ENCODE measurements at regions not wholly inside any gene's neighbourhood (a gene's known extent, or its start where the extent isn't known, plus 50 kb on each side); places are given as distances from the start of the nearest gene placed in this dataset.

- TF ChIP-seq CTCF (IDR thresholded peaks at IDR 0.05; ENCODE audit: unreplicated experiment): no peak
- no TSS peak for BruUV-seq (replicated peaks)
- H3K36me3 Mint-ChIP-seq (ENCODE audit: insufficient read depth, unreplicated experiment): no peaks in the 10 kb centered on the region
- ChIA-PET CTCF (interaction anchor here (0.7 to 1.0 kb wide), 5 partner anchors 50 to 653 kb away, joined by 3 to 4 read pairs (median 3); no protein-coding TSS in a partner anchor), POLR2A (no interaction called here)
- H3K4me3 Mint-ChIP-seq (ENCODE audit: unreplicated experiment): no peak overlapping the region
- H3K27me3 Mint-ChIP-seq (ENCODE audit: insufficient read depth, unreplicated experiment): no peaks in the 10 kb centered on the region
- H3K27ac Mint-ChIP-seq (ENCODE audit: low read depth, unreplicated experiment): no peak overlapping the region
- DNase-seq (ENCODE audit: unreplicated experiment): no peak
- H3K4me1 Mint-ChIP-seq (ENCODE audit: insufficient read depth, unreplicated experiment): peaks cover 11% of the 10 kb centered on the region
- no peaks in the 10 kb centered on the region for H3K9me3 Mint-ChIP-seq (ENCODE audit: unreplicated experiment)
- intact Hi-C loops (cut with micrococcal nuclease): no loop called here
These were observed 119.2 kb downstream of the MSX2 start for GRCh38 chr5:174843263-174844250.

GRCh38 chr5:174840435-174840834 is 116.1 kb downstream of the MSX2 start:
- H3K27me3 Mint-ChIP-seq (ENCODE audit: insufficient read depth, unreplicated experiment): no peaks in the 10 kb centered on the region
- peaks cover 28% of the 10 kb centered on the region for H3K4me1 Mint-ChIP-seq (ENCODE audit: insufficient read depth, unreplicated experiment)
- intact Hi-C loops (cut with micrococcal nuclease): no loop called here
- BruUV-seq (replicated peaks): no TSS peak
- no peaks in the 10 kb centered on the region for H3K9me3 Mint-ChIP-seq (ENCODE audit: unreplicated experiment)
- H3K36me3 Mint-ChIP-seq (ENCODE audit: insufficient read depth, unreplicated experiment): no peaks in the 10 kb centered on the region
- no peak overlapping the region for H3K4me3 Mint-ChIP-seq (ENCODE audit: unreplicated experiment)
- TF ChIP-seq CTCF (IDR thresholded peaks at IDR 0.05; ENCODE audit: unreplicated experiment): no peak
- CTCF ChIA-PET: interaction anchor here (0.6 to 1.5 kb wide), 6 partner anchors 13 to 957 kb away, joined by 3 to 6 read pairs (median 3); no protein-coding TSS in a partner anchor
- POLR2A ChIA-PET: interaction anchor here (0.6 kb wide), 1 partner anchor 423 kb away, joined by 3 read pairs; no protein-coding TSS in a partner anchor
- H3K27ac Mint-ChIP-seq (ENCODE audit: low read depth, unreplicated experiment): no peak overlapping the region
- no peak for DNase-seq (ENCODE audit: unreplicated experiment)

GRCh38 chr5:174839196-174839595 is 114.8 kb downstream of the MSX2 start:
- ChIA-PET CTCF (interaction anchor here (0.6 to 2.1 kb wide), 19 partner anchors 9 to 1289 kb away, joined by 3 to 11 read pairs (median 4); no protein-coding TSS in a partner anchor), POLR2A (interaction anchor here (1.4 to 2.5 kb wide), 2 partner anchors 12 to 61 kb away, joined by 3 to 8 read pairs; no protein-coding TSS in a partner anchor)
- no peak for TF ChIP-seq CTCF (IDR thresholded peaks at IDR 0.05; ENCODE audit: unreplicated experiment)
- no peak overlapping the region for H3K4me3 Mint-ChIP-seq (ENCODE audit: unreplicated experiment)
- H3K27me3 Mint-ChIP-seq (ENCODE audit: insufficient read depth, unreplicated experiment): no peaks in the 10 kb centered on the region
- no peak for DNase-seq (ENCODE audit: unreplicated experiment)
- intact Hi-C loops (cut with micrococcal nuclease): loop anchor here (10.0 kb wide), 1 partner anchor 304 kb away; no protein-coding TSS in a partner anchor
- peaks cover 20% of the 10 kb centered on the region for H3K4me1 Mint-ChIP-seq (ENCODE audit: insufficient read depth, unreplicated experiment)
- no peaks in the 10 kb centered on the region for H3K36me3 Mint-ChIP-seq (ENCODE audit: insufficient read depth, unreplicated experiment)
- no TSS peak for BruUV-seq (replicated peaks)
- H3K9me3 Mint-ChIP-seq (ENCODE audit: unreplicated experiment): no peaks in the 10 kb centered on the region
- no peak overlapping the region for H3K27ac Mint-ChIP-seq (ENCODE audit: low read depth, unreplicated experiment)

Data from MCF 10A (cell line).